GM12873 (cell line): ENCODE measurements at regions not wholly inside any gene's neighbourhood (a gene's known extent, or its start where the extent isn't known, plus 50 kb on each side); places are given as distances from the start of the nearest gene placed in this dataset.

Source experiments
- TF ChIP-seq, protein P1 (sequence below): IDR thresholded peaks from 2 replicates; pipeline ENCODE4 v1.5.1; 2012; ENCODE audit warnings: low read depth, mild to moderate bottlenecking, moderate library complexity, low read length, control low read depth; ENCODE audit not compliant: insufficient read depth; ENCODE audit errors: missing control alignments

DNA sequence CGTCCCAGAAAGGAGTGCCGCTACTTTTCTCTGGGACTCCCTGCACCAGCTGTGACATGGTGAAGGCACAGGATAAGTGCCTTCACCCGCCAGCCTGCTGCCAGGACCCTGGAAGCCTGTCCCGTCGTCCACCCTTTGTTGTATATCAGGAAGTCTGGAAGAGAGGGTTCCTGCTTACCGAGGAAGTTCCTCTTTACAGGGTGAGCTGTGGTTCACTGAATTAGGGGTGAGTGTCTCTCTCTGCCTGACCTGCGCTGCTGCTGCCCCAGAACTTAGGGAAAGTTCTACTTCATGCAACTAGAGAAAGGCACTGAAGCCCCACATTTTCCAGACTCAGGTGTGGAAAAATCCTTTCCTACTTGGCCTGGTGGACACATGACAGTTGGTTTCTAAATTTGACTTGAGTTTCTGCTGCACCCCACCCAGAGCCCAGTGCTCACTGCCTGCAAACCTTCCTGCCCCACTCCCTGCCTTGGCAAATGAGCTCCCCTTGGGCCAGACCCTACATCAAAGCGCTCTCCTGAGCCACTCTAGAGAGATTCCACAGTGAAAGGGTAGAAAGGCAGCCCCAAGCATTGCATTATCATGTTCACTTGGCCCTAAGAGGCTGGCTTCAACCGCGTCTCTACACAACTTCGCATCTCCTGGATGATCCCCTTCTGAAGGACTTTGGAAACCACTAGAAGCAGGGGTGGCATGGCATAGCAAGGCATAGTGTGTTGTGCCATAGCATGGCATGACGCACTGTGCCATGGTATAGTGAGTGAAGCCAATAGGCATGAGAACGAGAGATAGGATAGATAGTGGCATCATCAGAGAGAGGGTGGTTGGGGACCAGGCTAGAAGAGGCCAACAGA lies 215.8 kb upstream of the CDYL start:
- TF ChIP-seq, protein P1, sequence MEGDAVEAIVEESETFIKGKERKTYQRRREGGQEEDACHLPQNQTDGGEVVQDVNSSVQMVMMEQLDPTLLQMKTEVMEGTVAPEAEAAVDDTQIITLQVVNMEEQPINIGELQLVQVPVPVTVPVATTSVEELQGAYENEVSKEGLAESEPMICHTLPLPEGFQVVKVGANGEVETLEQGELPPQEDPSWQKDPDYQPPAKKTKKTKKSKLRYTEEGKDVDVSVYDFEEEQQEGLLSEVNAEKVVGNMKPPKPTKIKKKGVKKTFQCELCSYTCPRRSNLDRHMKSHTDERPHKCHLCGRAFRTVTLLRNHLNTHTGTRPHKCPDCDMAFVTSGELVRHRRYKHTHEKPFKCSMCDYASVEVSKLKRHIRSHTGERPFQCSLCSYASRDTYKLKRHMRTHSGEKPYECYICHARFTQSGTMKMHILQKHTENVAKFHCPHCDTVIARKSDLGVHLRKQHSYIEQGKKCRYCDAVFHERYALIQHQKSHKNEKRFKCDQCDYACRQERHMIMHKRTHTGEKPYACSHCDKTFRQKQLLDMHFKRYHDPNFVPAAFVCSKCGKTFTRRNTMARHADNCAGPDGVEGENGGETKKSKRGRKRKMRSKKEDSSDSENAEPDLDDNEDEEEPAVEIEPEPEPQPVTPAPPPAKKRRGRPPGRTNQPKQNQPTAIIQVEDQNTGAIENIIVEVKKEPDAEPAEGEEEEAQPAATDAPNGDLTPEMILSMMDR = no peak

DNA sequence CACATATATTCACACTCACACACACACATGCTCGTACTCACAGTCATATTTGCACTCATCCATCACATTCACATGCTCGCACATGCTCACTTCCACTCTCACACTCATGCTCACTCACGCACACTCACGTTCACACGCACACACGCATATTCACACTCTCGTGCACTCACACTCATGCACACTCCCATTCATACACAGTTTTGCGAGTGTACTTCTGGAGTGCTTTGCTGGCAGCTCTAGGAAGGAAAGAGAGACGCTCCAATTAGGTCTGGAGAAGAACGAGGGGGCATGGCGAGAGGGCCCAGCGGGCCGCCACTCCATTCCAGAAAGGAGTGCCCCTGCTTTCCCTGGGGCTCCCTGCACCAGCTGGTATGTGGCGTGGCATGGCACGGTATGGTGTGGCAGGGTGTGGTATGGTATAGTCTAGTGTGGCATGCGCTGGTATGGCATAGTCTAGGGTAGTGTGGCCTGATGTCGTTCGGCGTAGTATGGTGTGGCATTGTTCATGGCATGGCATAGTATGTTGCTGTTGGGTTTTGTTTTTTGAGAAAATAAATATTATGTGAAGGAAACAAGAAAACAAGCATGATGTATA lies 216.8 kb upstream of the CDYL start:
- TF ChIP-seq, protein P1 = no peak

DNA sequence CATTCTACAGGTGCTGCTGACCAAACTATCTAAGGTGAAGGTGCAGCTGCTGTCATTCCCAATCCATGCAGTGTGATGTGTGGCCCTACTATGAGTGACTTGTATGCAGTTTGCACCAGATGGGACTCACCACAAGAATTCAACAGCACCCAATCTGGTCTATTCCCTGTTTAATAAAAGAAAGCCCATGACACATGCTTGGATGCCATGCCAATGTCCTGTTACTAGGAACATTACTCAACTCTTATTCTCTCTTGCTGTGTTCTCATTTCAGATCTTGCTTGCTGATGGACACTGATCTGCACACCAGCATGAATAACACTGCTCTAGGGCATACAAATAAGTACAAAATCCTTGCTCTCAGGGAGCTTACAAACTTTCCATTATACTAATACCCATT lies 221.6 kb upstream of the CDYL start:
- TF ChIP-seq, protein P1 = no peak

DNA sequence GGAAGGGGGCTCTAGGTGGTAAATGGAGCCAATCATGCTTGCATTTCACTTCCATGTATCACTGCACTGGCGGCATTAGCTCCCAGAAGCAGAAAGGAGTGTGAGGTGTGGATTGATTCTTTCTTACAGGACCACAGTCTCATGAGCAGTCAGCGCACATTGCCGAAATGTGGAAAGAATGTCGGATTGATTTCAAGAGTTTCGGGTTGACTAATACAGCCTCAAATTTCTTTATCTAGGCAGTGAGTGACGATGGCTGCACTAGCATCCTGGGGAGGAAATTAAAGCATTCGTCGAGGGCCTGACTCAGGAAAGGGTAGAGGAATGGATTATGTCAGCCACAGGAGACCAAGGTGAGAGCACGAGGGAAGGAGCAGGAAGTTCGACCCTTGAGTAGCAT lies 222.8 kb upstream of the CDYL start:
- TF ChIP-seq, protein P1 = no peak

DNA sequence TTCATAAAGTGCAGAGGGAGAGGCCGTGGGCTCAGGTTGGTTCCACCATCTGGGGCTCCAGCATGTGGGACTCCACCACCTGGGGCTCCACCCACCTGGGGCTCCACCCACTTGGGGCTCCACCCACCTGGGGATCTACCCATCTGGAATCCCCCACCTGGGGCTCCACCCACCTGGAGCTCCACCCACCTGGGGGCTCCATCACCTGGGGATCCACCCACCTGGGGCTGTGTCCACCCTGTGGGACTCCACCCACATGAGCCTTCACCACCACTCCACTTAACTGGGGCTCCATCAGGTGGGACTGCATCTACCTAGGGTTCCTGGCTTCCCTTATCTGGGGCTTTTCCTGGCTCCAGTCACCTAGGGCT lies 226.0 kb upstream of the CDYL start:
- TF ChIP-seq, protein P1 = no peak

DNA sequence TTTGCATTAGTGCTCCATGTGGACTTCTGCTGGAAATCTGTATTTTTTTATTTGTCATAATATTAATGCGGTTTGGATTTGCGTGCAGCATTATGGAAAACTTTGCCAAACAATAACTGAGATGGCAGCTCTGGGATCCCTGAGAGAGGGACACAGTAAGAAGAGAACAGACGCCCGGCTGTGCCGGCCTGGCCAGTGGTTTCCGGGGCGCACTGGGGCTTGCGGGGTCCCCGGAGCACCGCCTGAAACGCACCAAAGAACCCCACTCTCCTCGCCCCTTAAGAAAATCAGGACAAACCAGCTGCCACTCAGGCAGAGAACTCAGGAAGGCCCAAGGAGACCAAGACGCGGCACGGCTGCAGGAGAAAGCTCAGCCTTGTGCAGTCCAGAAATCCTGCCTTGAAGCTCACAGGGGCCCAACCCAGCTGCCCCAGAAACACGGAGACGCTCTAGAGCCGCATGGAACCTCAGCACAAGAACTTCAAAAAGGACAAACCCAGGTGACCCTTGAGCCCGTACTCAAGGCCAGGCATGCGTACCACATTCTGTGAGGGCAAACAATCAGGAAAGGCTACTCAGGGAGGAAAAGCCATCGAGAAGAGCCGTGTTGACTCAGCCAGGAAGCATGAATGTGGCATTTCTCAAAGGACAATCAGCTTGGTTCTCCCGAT lies 226.5 kb upstream of the CDYL start:
- TF ChIP-seq, protein P1 = no peak

DNA sequence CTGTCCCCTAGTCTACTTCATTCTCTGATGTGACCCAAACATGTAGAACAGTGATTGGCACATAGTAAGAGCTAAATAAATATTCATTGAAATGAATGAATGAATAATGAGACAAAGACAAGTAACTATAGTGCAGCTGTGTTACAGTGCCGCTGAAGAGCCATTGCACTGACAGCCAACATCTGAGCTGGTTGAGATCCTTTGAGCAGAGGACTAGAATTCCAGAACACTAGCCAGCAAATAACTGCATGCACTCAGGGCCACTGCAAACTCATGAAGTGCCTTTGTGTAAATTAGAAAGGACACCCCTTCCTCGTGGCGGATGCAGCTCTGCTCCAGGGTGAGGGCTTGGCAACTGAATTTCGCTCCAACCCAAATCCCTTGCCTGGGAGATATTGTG lies 230.3 kb upstream of the CDYL start:
- TF ChIP-seq, protein P1 = no peak
